ENCODE measurements at regions not wholly inside any gene's neighbourhood (a gene's known extent, or its start where the extent isn't known, plus 50 kb on each side); places are given as distances from the start of the nearest gene placed in this dataset.

- no peak for DNase-seq
Measured at GRCh38 chr2:57987835-57988573, 58.6 kb upstream of the VRK2 start.

GRCh38 chr2:57990118-57990725 lies 56.4 kb upstream of the VRK2 start:
- DNase-seq: no peak

All from activated CD8-positive, alpha-beta memory T cell treated with anti-CD3 and anti-CD28 coated beads, Interleukin-2, amount 50 U/mL, for 4 hours (primary cell).